Hypothalamus (tissue), 51 donors: ENCODE measurements at regions not wholly inside any gene's neighbourhood (a gene's known extent, or its start where the extent isn't known, plus 50 kb on each side); places are given as distances from the start of the nearest gene placed in this dataset.
A peak's percentile ranks its signal among the peaks of the same experiment; 100 is the strongest.
"Not testable (repeated sequence)": the region's sequence is repeated elsewhere in the genome, so short reads cannot be mapped to it uniquely, and the experiment has no call there.

ENCODE experiments used
- DNase-seq, 51 donors: peaks; one replicate each; lab custom pipeline; 2025; lab: John Stamatoyannopoulos, UW

GRCh38 chr9:115898478-115898877, 255.1 kb upstream of the PAPPA start:
- DNase-seq, result not testable (repeated sequence)

GRCh38 chr9:115900698-115901097, 252.9 kb upstream of the PAPPA start:
- no peak for DNase-seq

- DNase-seq, result no peak
These were observed 242.6 kb upstream of the PAPPA start for GRCh38 chr9:115910959-115911358.

GRCh38 chr9:115912086-115912485, 241.5 kb upstream of the PAPPA start:
- DNase-seq, result no peak

GRCh38 chr9:115913696-115914095, 239.9 kb upstream of the PAPPA start:
- DNase-seq, result no peak

GRCh38 chr9:115914291-115914690, 239.3 kb upstream of the PAPPA start:
- DNase-seq, result no peak

- no peak for DNase-seq
These were observed 232.3 kb upstream of the PAPPA start for GRCh38 chr9:115921301-115921700.

- DNase-seq, result no peak
These were observed 231.1 kb upstream of the PAPPA start for GRCh38 chr9:115922444-115922843.

- no peak for DNase-seq
These were observed 230.2 kb upstream of the PAPPA start for GRCh38 chr9:115923410-115923809.

GRCh38 chr9:115923903-115924668, 229.5 kb upstream of the PAPPA start:
- no peak for DNase-seq

GRCh38 chr9:115924669-115924987, 229.0 kb upstream of the PAPPA start:
- no peak for DNase-seq

GRCh38 chr9:115925424-115925823, 228.2 kb upstream of the PAPPA start:
- no peak for DNase-seq

- no peak for DNase-seq
These were observed 223.1 kb upstream of the PAPPA start for GRCh38 chr9:115930472-115930871.

- DNase-seq, result no peak
These were observed 215.1 kb upstream of the PAPPA start for GRCh38 chr9:115938479-115938878.

- DNase-seq, result no peak
These were observed 214.4 kb upstream of the PAPPA start for GRCh38 chr9:115939065-115939765.

- no peak for DNase-seq
These were observed 211.9 kb upstream of the PAPPA start for GRCh38 chr9:115941561-115942315.

GRCh38 chr9:115943431-115944165, 210.0 kb upstream of the PAPPA start:
- DNase-seq, result no peak

GRCh38 chr9:115944166-115944948, 209.2 kb upstream of the PAPPA start:
- peak in 3 of 51 donors; percentile 0 to 19 (median 19) for DNase-seq

- no peak for DNase-seq
These were observed 208.6 kb upstream of the PAPPA start for GRCh38 chr9:115945009-115945431.

GRCh38 chr9:115946530-115946929, 207.1 kb upstream of the PAPPA start:
- DNase-seq, result no peak
